G401 (cell line): ENCODE measurements at regions not wholly inside any gene's neighbourhood (a gene's known extent, or its start where the extent isn't known, plus 50 kb on each side); places are given as distances from the start of the nearest gene placed in this dataset.

ENCODE experiments used
- DNase-seq: peaks from one replicate; pipeline ENCODE4 v3.0.0-alpha.2; 2015; ENCODE audit warnings: low spot score
- in situ Hi-C: cut with HindIII; loops from 2 replicates; pipeline ENCODE4 v1.10.0; 2016; ENCODE audit warnings: low sequenced_read_pairs, mixed read lengths

- DNase-seq, result no peak
- in situ Hi-C loops, result no loop called here
These were observed 182.6 kb upstream of the PUDP start for GRCh38 chrX:7330556-7330955.

DNA sequence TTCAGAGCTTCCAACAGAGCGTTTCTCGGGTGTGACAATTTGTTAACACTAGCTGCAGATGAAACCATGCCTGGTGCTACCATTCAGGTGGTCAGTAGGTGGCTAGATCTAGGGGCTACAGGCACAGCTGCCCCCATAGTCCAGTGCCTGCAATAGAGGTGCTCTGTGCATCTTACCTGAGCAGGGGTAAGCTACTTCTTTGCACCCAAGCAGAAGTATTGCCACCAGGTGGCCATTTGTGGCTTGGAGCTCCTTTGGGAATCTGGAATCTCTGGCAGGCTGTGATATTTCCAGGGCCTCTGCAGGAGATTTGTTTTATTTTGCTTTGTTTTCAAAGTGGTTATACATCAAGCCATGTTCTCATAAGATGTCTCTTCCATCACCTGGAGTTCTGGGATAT is 170.7 kb upstream of the PUDP start:
- DNase-seq, result no peak

DNA sequence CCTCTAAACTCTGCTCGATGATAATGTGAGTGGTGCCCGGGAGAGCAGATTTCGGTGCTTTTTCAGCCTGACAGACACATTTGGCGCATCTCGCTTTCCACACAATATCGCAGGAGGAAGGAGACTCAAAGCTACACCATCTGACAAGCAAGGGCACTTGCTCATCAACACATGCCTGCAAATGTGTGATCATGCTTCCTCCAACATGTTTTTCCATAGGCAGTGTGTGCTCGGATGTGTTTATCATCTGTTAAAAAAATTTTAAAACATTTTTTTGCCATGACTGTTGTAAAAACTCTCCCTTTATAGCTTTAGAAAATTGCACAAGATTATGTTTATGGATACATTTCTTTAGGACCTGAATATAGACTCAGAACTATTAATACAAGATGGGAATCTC is 170.3 kb upstream of the PUDP start:
- no peak for DNase-seq
- in situ Hi-C loops, result no loop called here

More for the DNA sequence above, 170.7 kb upstream of the PUDP start:
- in situ Hi-C loops, result no loop called here

DNA sequence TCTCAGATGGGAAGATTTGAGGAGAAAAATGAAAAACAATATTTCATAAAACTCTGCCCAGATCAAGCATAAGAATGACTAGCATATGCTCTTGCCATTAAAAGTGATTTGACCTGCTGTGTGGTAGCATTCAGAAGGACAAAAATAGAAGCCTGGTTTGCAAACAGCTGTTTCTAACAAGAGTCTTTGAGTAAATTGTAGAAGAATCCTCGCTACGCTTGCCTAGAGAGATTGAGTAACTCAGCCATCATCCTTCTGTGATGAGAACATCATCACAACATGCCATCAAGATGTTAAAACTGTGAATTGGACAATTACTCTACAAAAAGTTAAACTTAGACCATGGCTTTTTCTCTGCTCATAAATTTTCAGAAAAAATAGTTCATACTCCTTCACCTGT is 168.9 kb upstream of the PUDP start:
- DNase-seq, result no peak
- in situ Hi-C loops, result no loop called here

DNA sequence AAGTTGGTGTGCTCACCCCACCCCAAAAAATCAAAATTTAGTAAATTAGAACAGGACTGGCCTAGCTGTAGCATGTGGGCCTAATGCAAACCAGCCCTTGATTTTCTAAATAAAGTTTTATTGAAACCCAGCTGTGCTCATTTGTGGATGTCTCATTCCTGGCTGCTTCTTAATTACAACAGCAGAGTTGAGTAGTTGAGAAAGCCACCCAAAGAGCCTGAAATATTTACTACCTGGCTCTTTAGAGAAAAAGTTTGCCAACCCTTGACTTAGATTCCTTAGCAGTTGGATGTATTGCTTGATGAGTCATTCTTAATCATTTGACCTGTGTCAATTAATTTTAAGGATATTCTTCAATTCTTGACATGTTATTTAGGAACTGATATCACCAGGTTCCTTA is 168.3 kb upstream of the PUDP start:
- no peak for DNase-seq
- in situ Hi-C loops, result no loop called here

- DNase-seq, result no peak
- in situ Hi-C loops, result no loop called here
These were observed 166.5 kb upstream of the PUDP start for GRCh38 chrX:7314425-7314824.

GRCh38 chrX:7307720-7308119 is 159.8 kb upstream of the PUDP start:
- in situ Hi-C loops, result no loop called here
- DNase-seq, result no peak

- in situ Hi-C loops, result no loop called here
- DNase-seq, result no peak
These were observed 146.5 kb upstream of the PUDP start for GRCh38 chrX:7294483-7294882.

GRCh38 chrX:7286168-7286837 is 138.3 kb upstream of the PUDP start:
- no peak for DNase-seq
- in situ Hi-C loops, result no loop called here

- in situ Hi-C loops, result no loop called here
- no peak for DNase-seq
These were observed 137.8 kb upstream of the PUDP start for GRCh38 chrX:7285765-7286164.

- DNase-seq, result no peak
- in situ Hi-C loops, result no loop called here
These were observed 135.8 kb upstream of the PUDP start for GRCh38 chrX:7283741-7284140.

DNA sequence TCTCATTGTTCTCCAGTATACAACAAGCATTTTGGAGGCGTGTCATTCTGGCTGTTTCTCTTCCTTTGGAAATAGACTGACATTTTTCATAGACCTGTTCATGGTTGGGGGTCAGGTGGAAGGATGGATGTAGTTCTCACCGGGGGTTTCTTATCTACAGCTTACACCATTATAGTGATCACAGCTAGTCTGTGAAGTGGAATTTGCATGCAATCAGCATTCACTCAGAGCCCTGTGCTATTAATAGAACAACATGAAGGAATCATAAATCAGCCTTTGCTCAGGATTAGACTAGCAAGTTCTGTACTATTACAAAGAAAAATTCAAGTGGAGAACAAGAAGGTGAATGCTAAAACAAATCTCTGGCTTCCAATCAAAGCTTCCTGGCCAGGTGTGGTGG is 132.6 kb upstream of the PUDP start:
- in situ Hi-C loops, result no loop called here
- DNase-seq, result no peak

- DNase-seq, result no peak
- in situ Hi-C loops, result no loop called here
These were observed 124.4 kb upstream of the PUDP start for GRCh38 chrX:7272346-7272745.

- no peak for DNase-seq
- in situ Hi-C loops, result no loop called here
These were observed 123.0 kb upstream of the PUDP start for GRCh38 chrX:7270933-7271332.

GRCh38 chrX:7269991-7270390 is 122.0 kb upstream of the PUDP start:
- DNase-seq, result no peak

DNA sequence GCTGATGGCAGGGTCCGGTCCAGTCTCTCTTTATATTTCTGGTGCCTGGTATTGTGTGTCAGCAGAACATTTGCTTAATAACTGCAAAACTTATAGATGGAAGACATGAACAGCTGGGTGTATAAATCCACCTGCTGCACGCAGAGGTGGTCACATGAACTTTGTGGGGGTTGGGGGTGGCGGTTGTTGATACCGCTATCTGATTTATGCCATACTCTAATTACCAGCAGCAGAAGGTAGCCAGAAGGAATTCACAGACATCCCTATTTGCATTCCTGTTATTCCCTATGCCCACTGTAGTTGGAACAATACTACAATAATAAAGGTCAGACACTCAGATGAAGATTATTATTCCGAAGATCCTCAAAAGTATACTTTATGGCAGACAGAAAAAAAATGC is 121.6 kb upstream of the PUDP start:
- in situ Hi-C loops, result no loop called here
- no peak for DNase-seq

More at GRCh38 chrX:7269991-7270390, 122.0 kb upstream of the PUDP start:
- in situ Hi-C loops, result no loop called here

DNA sequence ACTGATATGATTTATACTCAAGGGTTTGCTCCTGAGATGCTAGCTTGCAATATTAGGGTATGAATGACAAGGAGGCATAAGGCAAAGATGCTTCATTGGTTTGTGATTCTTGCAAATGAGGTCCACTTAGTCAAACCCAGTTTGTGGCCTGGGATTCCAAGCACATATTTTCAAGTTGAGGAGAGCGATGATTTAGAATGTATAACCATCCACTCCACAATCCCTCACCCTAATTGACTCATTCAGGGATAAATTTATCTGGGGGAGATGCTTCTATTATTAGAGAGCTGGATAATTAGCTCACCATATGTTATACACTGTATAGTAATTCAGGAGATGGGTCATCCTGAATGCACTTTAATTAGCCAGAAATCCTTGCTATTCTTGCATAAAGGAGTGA is 118.3 kb upstream of the PUDP start:
- in situ Hi-C loops, result no loop called here
- DNase-seq, result no peak

GRCh38 chrX:7264399-7264798 is 116.4 kb upstream of the PUDP start:
- no peak for DNase-seq
- in situ Hi-C loops, result no loop called here

GRCh38 chrX:7263961-7264360 is 116.0 kb upstream of the PUDP start:
- in situ Hi-C loops, result no loop called here
- DNase-seq, result no peak

DNA sequence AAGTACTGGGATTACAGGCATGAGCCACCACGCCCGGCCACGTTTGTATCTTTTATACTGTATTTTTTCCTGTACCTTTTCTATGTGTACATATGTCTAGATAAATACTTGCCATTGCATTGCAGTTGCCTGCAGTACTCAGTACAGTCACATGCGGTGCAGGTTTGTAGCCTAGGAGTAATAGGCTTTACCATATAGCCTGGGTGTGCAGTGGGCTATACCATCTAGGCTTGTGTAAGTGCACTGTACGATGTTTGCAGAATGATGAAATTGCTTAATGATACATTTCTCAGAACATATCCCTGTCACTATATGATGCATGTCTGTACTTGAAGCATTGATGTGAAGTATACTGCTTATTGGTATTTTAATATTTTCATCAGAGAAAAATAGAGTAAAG is 115.4 kb upstream of the PUDP start:
- DNase-seq, result no peak
- in situ Hi-C loops, result no loop called here

GRCh38 chrX:7262551-7262950 is 114.6 kb upstream of the PUDP start:
- DNase-seq, result no peak
- in situ Hi-C loops, result no loop called here
